Femur (tissue), 1 donor: ENCODE measurements at regions not wholly inside any gene's neighbourhood (a gene's known extent, or its start where the extent isn't known, plus 50 kb on each side); places are given as distances from the start of the nearest gene placed in this dataset.
"Not testable (repeated sequence)": the region's sequence is repeated elsewhere in the genome, so short reads cannot be mapped to it uniquely, and the experiment has no call there.

Experiments used
- DNase-seq: peaks from one replicate; pipeline ENCODE4 v3.0.0-alpha.2; 2017

DNA sequence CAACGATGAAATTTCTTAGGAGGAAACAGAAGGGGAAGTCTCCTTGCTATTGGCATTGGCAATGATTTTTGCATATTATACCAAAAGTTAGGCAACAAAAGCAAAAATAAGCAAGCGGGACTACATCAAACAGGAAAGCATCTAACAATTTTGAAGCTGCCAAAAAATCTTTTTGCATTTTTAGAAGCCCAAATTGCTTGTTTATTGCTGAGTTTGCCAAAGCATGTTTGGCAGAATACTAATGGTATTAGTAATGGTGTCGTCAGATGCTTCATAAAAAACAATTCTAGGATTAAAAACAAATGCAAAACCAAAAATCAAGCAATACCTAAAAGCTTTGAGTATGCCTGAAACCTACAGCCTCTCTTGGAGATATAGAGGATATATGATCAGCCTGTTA lies 80.0 kb downstream of the GALR1 start:
- DNase-seq, result no peak

DNA sequence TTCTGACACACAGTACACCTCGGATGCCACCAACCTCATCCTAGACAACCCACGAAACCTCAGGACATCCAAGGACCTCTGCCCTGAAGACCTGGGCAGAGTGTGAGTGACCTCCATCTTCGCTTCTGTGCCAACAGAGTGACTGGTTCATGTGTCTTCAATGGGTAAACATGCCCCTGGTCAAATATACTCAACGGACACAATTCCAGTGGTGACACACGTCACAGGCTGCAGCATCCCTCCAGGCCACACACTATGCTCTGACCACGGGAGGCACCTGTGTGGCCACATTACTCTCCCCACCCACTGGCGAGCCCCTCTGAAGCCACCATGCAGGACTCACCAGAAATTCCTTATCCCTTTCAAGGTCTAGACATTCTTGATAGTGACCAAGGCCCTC lies 85.2 kb downstream of the GALR1 start:
- DNase-seq, result no peak

DNA sequence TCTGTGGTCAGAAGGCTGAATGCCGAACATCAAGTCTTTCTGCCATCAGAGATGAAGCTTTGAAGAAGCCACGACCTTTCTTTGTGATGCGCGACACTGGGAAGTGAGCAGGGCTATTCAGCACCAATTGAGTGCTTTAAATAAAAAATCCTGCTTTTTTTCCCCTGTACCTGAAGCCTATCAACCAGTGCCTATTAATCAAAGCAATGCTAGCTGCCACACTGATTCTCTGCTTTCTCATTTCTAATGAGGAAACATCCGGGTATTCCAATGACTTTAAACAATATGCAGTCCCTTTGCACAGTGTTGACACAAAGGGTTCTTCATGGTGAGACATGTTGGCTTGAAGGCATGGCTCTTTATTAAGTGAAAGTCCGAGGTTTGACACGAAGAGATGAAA lies 88.0 kb downstream of the GALR1 start:
- DNase-seq, result no peak

DNA sequence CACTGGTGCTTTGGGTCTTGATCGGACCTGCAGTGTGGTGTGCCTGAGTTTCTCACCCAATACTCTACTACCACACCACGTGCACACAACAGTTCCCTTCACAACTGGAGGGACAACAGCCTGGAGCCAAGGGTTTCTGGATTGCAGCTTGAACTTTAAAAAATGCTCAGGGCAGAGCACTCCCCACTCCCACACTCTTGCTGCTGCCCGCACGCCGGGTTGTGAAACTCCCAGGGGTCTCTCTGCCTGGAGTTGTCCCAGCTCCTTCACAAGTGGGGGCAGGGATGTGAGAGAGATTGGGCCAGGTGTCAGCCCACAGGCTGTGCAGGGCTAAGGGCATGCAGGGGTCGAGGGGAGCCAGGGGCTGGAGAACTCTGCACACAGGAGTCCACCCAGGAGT lies 89.4 kb downstream of the GALR1 start:
- DNase-seq, result no peak

DNA sequence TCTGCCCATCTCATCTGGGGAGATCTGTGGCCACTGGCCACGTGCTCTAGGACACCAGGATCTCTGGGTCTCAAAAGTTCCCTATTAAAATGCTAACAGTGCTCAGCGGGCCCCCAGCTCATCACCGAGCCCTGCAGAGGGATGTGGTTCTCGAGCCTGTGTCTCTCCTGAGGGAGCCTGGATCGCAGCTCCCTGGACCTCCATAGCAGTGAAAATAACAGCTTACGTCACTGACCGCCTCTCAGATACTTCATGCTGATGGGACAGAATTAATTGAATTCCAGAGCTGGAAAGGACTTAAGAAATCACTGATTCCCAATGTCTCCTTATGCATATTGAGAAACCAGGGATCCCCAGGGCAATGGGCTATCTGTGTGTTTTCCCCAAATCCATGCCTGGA lies 90.0 kb downstream of the GALR1 start:
- DNase-seq, result no peak

DNA sequence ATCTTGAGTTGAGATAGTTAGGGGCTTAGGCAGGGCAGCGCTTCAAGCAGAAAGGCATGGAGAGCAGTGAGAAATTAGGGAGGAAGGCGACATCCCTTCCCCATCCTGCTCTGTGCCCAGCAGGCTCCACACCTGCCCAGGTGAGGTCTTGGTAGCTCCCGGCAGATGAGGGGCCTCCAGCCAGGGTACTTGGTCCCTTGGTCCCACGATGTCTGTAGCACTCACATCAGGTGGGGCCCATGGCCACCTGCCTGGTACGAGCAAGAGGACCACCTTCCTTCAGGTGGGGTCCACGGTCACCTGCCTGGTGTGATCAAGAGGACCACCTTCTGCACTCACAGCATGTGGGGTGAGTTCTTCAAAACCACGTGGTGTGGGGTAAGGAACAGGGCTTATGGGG lies 91.2 kb downstream of the GALR1 start:
- DNase-seq, result no peak

DNA sequence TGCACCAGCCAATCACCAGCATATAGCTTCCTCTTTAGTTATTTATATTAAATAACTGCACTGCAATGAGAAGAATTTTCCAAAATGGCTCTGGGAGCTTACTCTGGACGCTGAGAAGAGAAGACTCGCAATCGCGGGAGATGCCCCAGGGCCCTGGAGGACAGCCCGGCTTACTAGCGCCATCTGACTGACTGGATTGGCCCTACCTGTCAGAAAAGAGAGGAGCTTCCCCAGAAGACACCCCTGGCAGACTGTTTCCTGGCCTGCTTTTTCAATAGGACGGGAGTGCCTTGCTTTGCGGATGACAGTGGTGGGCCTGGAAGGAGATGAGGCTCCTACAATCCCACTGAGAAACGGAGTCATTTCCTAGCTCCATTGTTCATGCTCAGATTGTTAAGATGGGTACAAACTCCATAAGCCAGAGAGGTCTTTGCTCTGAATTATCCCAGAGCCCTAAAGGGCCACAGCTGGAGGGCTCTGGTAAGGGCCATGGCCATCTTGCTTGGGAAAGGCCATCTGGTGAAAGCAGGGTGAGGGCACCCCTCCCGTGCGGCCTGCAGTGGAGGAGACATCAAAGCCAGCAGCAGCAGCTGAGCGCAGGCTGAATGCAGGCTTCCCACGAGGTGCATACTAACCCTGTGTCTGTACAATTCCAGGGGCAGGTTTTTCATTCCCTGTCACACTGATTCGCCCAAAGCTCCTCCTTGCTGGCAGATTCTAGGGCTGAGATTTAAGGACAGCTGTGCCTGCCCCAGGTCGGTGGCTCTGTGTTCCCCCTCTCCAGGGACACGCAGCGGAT lies 92.1 kb downstream of the GALR1 start:
- DNase-seq, result no peak

DNA sequence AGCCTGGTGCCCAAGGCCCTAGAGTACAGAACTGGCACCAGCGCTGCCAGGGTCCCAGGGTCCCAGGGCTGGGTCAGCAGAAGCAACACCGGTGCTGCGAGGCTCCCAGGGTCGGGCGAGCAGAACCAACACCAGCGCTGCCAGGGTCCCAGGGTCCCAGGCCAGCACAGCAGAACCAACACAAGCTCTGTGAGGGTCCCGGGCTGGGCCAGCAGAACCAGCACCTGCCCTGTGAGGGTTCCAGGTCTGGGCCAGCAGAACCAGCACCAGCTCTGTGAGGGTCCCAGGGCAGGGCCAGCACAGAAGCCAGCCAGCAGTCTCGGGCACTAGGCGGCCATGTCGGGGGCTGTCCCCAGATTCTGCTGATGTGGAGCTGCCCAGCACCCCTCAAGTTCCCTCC lies 93.1 kb downstream of the GALR1 start:
- no peak for DNase-seq

DNA sequence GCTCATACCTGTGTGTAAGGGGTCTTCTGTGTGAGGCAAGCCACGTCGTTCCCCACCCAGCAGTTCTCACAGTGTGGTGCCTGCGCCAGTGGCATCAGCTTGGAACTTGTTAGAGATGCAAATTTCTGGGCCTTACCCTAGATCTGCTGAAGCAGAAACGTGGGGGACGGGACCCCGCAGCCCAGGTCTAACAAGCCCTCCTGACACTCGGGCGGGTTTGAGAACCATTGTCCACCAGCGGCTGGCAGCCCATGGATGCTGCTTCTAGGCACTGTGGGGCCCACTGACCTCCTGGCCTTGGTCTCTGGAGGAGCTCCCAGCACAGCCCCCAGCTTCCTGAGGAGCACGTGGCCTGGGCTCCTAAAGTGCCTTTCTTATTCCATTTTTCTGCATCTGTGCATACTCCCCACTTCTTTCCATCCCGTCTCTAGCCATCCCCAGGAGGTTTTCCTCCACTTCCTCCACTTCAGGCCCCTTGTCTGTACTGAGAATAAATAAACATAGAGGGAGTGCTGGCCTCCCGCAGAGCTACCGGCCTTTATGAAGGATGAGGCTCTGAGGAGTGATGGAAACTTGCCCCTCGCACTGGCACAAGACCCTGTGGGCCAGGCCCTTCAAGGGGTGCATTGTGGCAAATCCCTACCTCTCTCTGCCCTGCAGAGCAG lies 94.3 kb downstream of the GALR1 start:
- DNase-seq, result no peak

DNA sequence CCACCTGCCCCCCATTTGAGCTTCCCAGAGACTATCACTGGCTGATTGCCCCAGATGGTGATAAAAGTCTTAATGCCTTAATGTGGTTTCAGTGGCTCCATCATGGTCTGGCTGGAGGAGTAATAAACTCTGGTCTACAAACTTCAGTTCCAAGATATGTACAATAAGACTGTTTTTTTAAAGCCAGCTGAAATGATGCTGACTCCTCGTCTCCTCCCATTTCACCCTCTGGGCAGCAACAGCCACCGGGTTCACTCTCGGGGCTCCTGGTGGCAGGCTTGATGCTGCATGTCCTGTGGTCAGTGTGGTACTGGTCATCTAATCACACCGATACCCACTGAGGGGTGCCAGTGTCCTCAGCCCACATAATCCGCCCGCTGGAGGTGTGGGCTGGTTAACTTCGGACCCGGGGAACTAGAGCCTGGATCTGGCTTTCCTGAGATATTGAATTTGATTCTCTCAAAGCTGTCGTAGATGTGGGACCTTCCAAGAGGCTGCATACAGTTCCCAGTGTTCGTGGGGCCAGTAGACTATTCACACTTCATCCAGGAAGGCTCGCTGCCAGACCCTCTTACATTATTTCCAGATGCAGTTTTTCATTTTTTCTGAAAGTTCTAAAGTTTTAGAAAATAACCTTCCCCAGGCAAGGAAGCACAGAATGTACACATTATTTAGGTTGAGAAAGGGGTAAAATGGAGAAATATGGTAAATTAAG lies 95.3 kb downstream of the GALR1 start:
- DNase-seq, result peak; percentile 67

DNA sequence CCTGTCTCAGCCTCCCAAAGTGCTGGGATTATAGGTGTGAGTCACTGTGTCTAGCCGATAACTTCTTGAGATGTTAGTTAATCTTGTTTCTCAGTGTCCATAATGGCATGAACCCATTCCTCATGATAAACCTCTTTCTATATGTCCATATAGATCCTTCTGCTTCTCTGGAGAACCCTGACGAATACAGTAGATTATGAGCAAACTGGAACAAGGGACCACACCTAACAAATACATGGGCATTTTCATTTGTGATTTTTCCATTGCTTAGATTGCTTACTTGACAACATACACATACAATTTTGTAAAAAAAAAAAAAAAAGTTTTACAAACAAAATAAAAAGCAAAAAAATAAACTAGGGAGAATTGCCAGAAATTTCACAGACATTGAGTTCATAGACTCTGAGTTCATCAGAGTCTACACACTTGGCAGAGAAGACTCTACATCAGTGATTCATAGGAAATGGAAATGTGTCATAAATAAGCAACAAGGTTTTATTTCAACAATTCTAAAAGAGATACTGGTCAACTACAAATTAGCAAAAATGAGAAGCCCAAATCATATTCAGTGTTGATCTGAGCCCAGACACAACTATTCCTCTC lies 96.7 kb downstream of the GALR1 start:
- DNase-seq, result no peak

DNA sequence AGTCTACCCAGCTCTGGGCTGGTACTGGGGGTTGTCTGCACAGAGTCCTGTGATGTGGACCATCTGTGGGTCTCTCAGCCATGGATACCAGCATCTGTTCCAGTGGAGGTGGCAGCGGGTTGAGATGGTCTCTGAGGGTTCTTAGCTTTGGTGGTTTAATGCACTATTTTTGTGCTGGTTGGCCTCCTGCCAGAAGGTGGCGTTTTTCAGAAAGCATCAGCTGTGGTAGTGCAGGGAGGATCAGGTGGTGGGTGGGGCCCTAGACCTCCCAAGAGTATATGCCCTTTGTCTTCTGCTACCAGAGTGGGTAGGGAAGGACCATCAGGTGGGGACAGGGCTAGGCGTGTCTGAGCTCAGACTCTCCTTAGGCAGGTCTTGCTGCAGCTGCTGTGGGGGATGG lies 103.7 kb downstream of the GALR1 start:
- not testable (repeated sequence) for DNase-seq

DNA sequence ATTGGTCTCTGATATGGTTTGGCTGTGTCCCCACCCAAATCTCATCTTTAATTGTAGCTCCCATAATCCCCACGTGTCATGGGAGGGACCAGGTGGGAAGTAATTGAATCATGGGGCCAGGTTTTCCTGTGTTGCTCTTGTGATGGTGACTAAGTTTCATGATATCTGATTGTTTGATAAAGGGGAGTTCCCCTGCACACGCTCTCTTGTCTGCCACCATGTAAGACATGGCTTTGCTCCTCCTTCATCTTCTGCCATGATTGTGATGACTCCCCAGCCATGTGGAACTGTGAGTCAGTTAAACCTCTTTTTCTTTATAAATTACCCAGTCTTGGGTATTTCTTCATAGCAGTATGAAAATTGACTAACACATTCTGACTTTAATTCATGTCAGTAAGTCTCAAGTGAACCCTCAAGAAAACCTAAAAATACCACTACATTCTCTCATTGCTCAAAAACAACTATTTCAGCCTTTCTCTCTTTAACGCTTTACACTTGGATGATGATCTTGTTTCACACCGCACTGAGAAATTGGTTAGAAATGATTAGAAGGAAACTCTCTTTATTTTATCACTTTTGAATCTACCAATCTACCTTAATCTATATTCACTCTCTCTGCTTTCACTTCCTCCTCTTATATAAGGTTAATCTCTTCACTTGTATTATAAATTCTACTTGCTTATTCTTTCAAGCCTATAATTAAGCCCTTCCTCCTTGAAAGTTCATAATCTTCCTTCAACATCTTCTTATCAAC lies 110.1 kb downstream of the GALR1 start:
- no peak for DNase-seq

DNA sequence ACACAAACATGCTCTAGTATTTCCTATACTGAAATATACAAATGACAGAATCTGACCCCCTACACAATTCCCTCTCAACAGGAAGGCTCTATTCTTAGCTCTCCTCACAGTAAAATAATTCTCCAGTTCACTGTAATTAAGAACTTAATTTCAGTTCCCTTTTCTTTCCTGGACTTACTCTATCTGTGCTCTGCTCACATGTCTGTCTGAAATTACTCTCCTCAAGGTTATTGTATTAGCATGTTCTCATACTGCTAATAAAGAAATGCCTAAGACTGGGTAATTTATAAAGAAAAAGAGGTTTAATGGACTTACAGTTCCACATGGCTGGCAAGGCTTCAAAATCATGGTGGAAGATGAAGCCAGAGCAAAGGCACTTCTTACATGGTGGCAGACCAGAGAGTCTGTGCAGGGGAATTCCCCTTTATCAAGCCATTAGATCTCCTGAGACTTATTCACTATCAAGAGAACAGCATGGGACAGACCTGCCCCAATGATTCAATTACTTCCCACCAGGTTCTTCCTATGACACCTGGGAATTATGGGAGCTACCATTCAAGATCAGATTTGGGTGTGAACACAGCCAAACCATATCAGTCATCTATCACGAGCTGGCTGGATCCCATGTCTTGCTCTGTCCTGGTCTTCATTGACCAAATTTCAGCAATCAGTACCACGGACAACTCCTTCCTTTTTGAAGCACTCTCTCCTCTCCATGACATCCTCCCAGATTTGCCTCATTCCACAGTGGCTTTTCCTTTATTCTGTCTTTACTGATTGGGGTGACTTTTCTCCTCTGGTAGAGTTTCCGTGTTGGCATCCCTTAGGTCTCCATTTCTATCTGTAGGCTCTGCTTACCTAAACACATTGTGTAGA lies 110.9 kb downstream of the GALR1 start:
- DNase-seq, result no peak

DNA sequence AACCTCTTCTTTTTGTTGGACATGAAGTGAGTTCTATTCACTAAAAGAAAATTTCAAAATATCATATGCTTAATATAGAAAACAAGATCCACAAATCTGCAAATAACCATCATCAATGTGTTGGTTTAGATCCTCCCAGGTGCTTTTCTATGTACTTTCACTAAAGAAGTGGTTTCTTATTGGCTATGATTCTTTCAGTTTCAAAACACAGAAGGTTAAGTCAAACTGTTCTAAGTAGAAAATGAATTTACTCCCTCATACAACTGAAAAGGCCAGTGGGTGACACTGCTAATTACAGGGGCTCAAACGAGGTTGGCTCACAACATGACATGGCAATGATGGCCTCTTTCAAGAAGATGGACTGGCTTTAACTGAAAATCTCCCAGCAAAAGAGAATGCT lies 111.7 kb downstream of the GALR1 start:
- DNase-seq, result no peak

DNA sequence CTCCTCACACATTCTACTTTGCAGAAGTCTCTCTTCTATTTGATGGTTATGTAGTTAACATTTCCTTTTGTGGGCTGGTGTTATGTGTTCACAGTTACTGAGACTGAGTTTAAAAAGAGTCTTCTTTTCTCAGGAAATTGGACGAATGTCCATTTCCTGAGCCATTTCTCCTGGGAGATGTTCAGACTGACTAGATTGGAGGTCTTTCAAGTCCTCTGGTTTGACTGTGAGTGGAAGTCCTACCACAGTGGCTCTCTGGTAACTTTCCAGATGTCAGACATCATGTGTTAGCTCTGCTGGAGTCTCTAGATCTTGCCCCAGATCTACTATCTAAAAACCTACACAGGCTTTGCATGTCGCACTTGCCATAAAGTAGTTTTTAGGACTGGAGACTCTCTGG lies 116.0 kb downstream of the GALR1 start:
- DNase-seq, result no peak

DNA sequence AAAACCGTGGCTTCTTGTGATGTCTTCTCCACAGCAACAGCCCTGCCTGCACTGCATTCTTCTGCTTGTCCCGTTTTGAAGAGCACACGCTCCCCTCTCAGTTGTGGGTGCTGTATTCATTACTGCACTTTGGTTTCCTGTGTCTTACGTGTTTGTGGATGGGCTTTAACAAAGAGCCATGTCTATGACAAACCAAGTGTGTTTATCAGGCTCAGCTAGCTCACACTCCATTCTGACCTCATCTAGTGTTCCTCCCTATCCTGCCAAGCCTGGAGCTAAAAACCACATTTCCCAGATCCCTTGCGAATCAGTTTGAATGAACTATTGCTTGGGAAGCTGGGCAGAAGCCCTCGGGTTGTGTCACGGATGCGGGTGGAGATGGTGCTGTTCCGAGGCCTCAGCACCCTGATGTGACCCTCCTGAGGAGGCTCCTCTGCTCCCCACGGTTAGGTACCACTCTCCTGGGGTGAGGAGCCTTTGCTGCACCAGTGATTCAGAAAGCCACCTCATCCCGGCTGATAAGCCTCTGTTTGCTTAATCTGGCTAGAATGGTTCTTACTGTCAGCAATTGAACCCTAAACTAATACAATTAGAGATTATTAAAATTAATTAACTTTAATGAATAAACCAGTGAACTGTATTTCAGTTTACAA lies 116.5 kb downstream of the GALR1 start:
- DNase-seq, result no peak

DNA sequence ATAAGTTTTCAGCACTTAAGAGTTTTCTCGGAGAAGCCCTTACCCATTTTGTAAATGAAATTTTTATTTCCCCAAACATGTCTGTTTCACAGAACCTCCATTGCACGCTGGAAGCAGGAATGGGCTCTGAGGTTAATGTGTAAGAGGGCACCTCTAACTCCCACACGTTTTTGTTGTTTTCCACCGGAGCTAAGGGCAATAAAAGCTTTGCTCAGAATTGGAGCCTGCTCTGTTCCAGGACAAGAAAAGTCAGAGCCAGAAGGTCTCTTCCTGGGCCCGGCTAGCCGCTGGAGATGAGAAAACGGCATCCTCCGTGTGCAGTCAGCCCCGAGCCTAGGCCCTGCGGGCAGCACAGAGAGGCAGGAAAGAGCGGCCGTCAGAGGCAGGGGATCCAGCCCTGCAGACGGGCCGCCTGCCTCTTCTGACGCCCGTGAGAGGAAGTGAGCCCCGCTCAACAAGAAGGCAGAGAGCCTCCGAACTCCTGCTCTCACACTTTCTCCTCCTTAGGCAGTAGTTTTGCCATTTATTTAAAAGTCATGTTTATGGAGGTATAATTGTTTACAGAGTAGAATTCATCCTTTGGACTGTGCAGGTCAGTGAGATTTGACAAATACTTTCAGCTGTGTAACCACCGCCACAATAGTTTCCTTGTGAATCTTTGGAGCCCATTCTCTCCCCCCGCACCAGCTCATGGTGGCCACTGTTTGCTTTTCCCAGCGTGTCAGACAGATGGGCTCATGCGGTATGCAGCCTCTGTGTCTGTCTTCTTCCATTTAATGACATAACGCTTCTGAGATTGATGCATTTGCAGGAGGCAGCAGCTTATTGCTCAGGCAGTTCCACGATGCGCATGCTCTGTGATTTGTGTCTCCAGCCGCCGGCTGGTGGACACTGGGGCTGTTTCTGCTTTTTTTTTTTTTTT lies 117.3 kb downstream of the GALR1 start:
- DNase-seq, result no peak

DNA sequence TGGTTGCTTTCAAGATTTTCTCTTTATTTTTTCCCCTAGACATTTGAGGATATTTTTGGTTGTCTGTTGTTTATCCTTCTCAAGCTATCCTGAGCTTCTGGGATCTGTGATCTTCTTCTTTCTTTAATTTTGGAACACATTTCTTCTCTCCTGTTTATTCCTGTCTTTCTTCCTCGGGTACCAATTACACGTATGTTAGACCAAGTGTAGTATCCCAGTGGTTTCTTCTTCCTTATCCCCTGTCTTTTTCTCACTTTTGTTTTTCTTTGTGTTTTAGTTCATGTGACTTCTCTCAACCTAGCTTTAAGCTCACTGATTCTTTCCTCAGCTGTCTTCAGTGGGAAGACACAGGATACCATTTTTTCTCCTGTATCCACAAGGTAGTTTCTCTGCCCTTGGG lies 120.0 kb downstream of the GALR1 start:
- no peak for DNase-seq
